ENCODE measurements at regions not wholly inside any gene's neighbourhood (a gene's known extent, or its start where the extent isn't known, plus 50 kb on each side); places are given as distances from the start of the nearest gene placed in this dataset.

DNA sequence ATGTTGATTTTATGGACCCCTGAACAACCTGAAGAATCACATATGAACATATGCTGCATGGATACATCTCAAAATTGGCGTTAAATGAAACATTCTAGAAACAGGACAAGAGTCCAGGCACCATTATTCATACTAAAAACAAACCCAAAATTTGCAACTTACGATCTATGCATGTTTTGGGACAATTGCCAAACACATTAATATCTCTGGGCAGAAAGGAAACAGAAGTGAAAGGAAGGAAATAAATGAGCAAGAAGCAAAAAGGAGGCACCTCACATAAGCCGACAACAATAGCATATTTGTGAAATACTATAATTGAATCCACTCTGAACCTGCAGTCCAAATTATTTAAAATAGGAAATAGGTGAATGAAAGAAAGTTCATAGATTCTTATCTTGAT lies 1505.3 kb downstream of the AACS start:
- WGBS, 4 donors: 37 to 50% (median 44%) methylated on average over 3 of the region's 3 CpGs
- Histone ChIP-seq H3K4me1 (replicated peaks in 1 of 2) (no peaks in the 10 kb centered on the region), H3K9me3 (replicated peaks in 1 of 3) (no peaks in the 10 kb centered on the region), H3K27ac (no peak overlapping the region), H3K4me3 (no peak overlapping the region), H3K27me3 (no peaks in the 10 kb centered on the region), H3K36me3 (replicated peaks in 1 of 2) (no peaks in the 10 kb centered on the region)
- TF ChIP-seq, protein P1, sequence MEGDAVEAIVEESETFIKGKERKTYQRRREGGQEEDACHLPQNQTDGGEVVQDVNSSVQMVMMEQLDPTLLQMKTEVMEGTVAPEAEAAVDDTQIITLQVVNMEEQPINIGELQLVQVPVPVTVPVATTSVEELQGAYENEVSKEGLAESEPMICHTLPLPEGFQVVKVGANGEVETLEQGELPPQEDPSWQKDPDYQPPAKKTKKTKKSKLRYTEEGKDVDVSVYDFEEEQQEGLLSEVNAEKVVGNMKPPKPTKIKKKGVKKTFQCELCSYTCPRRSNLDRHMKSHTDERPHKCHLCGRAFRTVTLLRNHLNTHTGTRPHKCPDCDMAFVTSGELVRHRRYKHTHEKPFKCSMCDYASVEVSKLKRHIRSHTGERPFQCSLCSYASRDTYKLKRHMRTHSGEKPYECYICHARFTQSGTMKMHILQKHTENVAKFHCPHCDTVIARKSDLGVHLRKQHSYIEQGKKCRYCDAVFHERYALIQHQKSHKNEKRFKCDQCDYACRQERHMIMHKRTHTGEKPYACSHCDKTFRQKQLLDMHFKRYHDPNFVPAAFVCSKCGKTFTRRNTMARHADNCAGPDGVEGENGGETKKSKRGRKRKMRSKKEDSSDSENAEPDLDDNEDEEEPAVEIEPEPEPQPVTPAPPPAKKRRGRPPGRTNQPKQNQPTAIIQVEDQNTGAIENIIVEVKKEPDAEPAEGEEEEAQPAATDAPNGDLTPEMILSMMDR (IDR thresholded peaks at IDR 0.05): no peak
- TF ChIP-seq POLR2A (IDR thresholded peaks at IDR 0.05): no peak
- no peak for DNase-seq
- intact Hi-C loops (cut with DNase I): no loop called here

DNA sequence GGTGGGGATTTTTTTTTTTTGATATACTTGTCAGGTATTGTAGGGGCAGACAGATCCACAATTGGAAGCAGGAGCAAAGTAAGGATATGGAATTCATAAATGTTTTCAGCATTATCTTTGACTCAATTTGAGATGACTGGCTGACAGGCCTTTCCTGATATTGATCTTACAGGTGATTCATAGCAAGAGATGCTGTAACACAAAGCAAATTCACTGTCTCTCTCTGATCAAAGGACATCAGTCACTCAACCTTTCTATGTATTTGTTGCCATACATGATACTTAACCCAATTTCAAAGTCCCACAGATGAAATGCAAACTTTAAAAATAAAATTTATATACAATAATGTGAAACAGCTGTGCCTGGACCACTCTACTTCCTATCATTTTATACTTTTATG lies 1506.9 kb downstream of the AACS start:
- no peaks in the 10 kb centered on the region for H3K4me1 ChIP-seq (replicated peaks in 1 of 2)
- H3K4me3 ChIP-seq: no peak overlapping the region
- H3K27me3 ChIP-seq: no peaks in the 10 kb centered on the region
- H3K36me3 ChIP-seq (replicated peaks in 1 of 2): no peaks in the 10 kb centered on the region
- no peaks in the 10 kb centered on the region for H3K9me3 ChIP-seq (replicated peaks in 1 of 3)
- no peak for TF ChIP-seq POLR2A (IDR thresholded peaks at IDR 0.05)
- TF ChIP-seq, protein P1 (IDR thresholded peaks at IDR 0.05): no peak
- H3K27ac ChIP-seq: no peak overlapping the region
- DNase-seq: no peak
- intact Hi-C loops (cut with DNase I): no loop called here

DNA sequence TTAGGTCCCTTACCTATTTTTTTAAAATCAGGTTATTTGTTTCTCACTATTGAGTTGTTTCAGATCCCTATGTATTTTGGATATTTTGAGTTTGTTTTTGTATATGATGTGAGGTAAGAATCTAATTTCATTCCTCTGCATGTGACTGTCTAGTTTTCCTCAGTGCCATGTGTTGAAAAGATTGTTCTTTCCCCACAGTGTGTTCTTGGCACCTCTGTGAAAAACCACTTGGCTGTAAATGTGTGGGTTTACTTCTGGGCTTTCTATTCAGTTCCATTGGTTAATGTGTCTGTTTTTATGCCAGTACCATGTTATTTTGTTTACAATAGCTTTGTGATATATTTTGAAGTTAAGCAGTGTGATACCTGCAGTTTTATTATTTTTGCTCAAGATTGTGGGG lies 1516.4 kb downstream of the AACS start:
- DNase-seq: no peak
- Histone ChIP-seq H3K36me3 (replicated peaks in 1 of 2) (no peaks in the 10 kb centered on the region), H3K4me3 (no peak overlapping the region), H3K4me1 (replicated peaks in 1 of 2) (no peaks in the 10 kb centered on the region), H3K27ac (no peak overlapping the region), H3K9me3 (replicated peaks in 1 of 3) (no peaks in the 10 kb centered on the region), H3K27me3 (no peaks in the 10 kb centered on the region)
- intact Hi-C loops (cut with DNase I): no loop called here
- no peak for TF ChIP-seq POLR2A (IDR thresholded peaks at IDR 0.05)
- TF ChIP-seq, protein P1 (IDR thresholded peaks at IDR 0.05): no peak

DNA sequence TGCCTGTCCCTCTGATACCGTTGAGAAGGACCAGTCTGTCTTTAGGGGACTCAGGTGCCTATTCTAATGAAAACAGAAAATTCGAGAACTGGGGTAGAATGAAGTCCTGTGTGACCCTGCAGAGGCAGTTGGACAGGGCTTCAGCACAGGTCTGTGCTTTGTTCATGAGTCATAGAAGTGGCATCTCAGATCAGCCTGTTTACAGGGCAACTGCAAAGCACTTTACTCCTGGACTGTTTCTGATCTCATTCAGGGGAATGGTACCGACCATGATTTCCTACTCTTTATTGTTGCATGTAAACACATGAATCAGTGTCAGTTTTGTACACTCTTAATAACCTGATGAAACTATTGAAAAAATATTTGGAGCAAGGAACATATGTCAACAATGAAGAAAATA lies 1517.0 kb downstream of the AACS start:
- no peak for TF ChIP-seq POLR2A (IDR thresholded peaks at IDR 0.05)
- TF ChIP-seq, protein P1 (IDR thresholded peaks at IDR 0.05): no peak
- Histone ChIP-seq H3K4me1 (replicated peaks in 1 of 2) (no peaks in the 10 kb centered on the region), H3K4me3 (no peak overlapping the region), H3K27ac (no peak overlapping the region), H3K36me3 (replicated peaks in 1 of 2) (no peaks in the 10 kb centered on the region), H3K27me3 (no peaks in the 10 kb centered on the region), H3K9me3 (replicated peaks in 1 of 3) (no peaks in the 10 kb centered on the region)
- no peak for DNase-seq
- intact Hi-C loops (cut with DNase I): no loop called here
- WGBS, 4 donors: 44 to 69% (median 49%) methylated on average over 3 of the region's 3 CpGs

Data from adrenal gland (tissue), 9 donors.